Prostate gland (tissue), 2 donors: ENCODE measurements at regions not wholly inside any gene's neighbourhood (a gene's known extent, or its start where the extent isn't known, plus 50 kb on each side); places are given as distances from the start of the nearest gene placed in this dataset.
"Not testable (repeated sequence)": the region's sequence is repeated elsewhere in the genome, so short reads cannot be mapped to it uniquely, and the experiment has no call there.

ENCODE experiments used
- DNase-seq: peaks from one replicate; pipeline ENCODE4 v3.0.0-alpha.2; 2019; ENCODE audit warnings: low spot score
- H3K27ac ChIP-seq, 2 donors: fragments of 200-600 bp; sonication (generic); 2 replicates each; pipeline ENCODE4 v1.5.1; 2017 to 2019
- H3K27me3 ChIP-seq: fragments of 200-600 bp; sonication (generic); replicated peaks from 2 replicates; pipeline ENCODE4 v1.5.1; 2019; ENCODE audit not compliant: insufficient read depth
- H3K36me3 ChIP-seq, 2 donors: fragments of 200-600 bp; sonication (generic); 1 replicate in 1 of 2; 2 replicates in 1 of 2; pipeline versions ENCODE4 v1.5.1 to v1.8.1; 2017 to 2019
- H3K4me1 ChIP-seq: fragments of 200-600 bp; sonication (generic); replicated peaks from 2 replicates; pipeline ENCODE4 v1.5.1; 2019
- H3K4me3 ChIP-seq, 2 donors: fragments of 200-600 bp; sonication (generic); 2 replicates each; pipeline ENCODE4 v1.5.1; 2017 to 2019
- H3K9me3 ChIP-seq: fragments of 200-600 bp; sonication (generic); 2 replicates; pipeline ENCODE4 v1.5.1; 2017
- POLR2A ChIP-seq: fragments of 450-650 bp; IDR thresholded peaks from one replicate; pipeline ENCODE4 v1.6.1; 2016; ENCODE audit warnings: antibody characterized with exemption, mild to moderate bottlenecking
- POLR2AphosphoS5 ChIP-seq: sonication (generic); formaldehyde crosslinking; IDR thresholded peaks from one replicate; pipeline ENCODE4 v1.6.1; 2017; ENCODE audit warnings: antibody characterized with exemption
- WGBS: methylation state at CpG from one replicate; pipeline ENCODE4 v1.1.5; 2018; 5-methylcytosine and 5-hydroxymethylcytosine counted together
- intact Hi-C: fragments of 100-400 bp; cut with DNase I; formaldehyde crosslinking; loops from one replicate; pipeline ENCODE4 v1.14.2; 2022
- TF ChIP-seq, protein P1 (sequence below), 4 experiments: fragments of 200-600 bp in 2 of 4; fragments of 450-650 bp in 2 of 4; sonication (generic) in 2 of 4; IDR thresholded peaks; 1 replicate in 3 of 4; 2 replicates in 1 of 4; pipeline ENCODE4 v1.5.1; 2016 to 2019; ENCODE audit warnings: antibody characterized with exemption in 4 of 4, mild to moderate bottlenecking in 2 of 4, moderate library complexity in 2 of 4

- H3K27me3 ChIP-seq = no peaks in the 10 kb centered on the region
- WGBS = 90% methylated on average over 6 of the region's 6 CpGs
These were observed 172.2 kb upstream of the MEF2C start for GRCh38 chr5:89055015-89055694.

GRCh38 chr5:89053547-89053946 is 170.6 kb upstream of the MEF2C start:
- Histone ChIP-seq H3K36me3 (no peaks in the 10 kb centered on the region), H3K27ac (no peak overlapping the region), H3K4me3 (no peak overlapping the region), H3K4me1 (no peaks in the 10 kb centered on the region), H3K9me3 (no peaks in the 10 kb centered on the region), H3K27me3 (no peaks in the 10 kb centered on the region)
- intact Hi-C loops = no loop called here
- TF ChIP-seq, protein P1, sequence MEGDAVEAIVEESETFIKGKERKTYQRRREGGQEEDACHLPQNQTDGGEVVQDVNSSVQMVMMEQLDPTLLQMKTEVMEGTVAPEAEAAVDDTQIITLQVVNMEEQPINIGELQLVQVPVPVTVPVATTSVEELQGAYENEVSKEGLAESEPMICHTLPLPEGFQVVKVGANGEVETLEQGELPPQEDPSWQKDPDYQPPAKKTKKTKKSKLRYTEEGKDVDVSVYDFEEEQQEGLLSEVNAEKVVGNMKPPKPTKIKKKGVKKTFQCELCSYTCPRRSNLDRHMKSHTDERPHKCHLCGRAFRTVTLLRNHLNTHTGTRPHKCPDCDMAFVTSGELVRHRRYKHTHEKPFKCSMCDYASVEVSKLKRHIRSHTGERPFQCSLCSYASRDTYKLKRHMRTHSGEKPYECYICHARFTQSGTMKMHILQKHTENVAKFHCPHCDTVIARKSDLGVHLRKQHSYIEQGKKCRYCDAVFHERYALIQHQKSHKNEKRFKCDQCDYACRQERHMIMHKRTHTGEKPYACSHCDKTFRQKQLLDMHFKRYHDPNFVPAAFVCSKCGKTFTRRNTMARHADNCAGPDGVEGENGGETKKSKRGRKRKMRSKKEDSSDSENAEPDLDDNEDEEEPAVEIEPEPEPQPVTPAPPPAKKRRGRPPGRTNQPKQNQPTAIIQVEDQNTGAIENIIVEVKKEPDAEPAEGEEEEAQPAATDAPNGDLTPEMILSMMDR (IDR thresholded peaks at IDR 0.05) = no peak
- no peak for TF ChIP-seq POLR2A
- TF ChIP-seq POLR2AphosphoS5 = no peak
- DNase-seq = no peak
- WGBS = 47% methylated on average over 4 of the region's 4 CpGs

More at GRCh38 chr5:89055015-89055694, 172.2 kb upstream of the MEF2C start:
- no peak for DNase-seq
- TF ChIP-seq POLR2A = no peak
- TF ChIP-seq, protein P1 (IDR thresholded peaks at IDR 0.05) = no peak
- no peak for TF ChIP-seq POLR2AphosphoS5
- H3K27ac ChIP-seq = no peak overlapping the region
- H3K9me3 ChIP-seq = no peaks in the 10 kb centered on the region
- no peaks in the 10 kb centered on the region for H3K4me1 ChIP-seq
- intact Hi-C loops = no loop called here
- no peak overlapping the region for H3K4me3 ChIP-seq
- H3K36me3 ChIP-seq = no peaks in the 10 kb centered on the region

DNA sequence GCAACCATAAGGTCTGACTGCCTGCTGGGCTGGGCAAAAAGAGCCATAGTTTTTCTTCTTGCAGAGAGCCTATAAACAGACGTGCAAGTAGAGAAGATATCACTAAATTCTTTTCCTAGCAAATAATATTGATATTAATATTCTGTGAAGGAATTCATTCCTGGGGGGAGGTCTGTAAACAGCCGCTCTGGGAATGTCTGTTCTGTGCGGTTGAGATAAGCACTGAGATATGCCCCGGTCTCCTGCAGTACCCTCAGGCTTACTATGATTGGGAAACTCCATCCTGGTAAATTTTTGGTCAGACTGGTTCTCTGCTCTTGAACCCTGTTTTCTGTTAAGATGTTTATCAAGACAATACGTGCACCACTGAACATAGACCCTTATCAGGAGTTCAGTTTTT is 167.1 kb upstream of the MEF2C start:
- H3K4me3 ChIP-seq, H3K9me3 ChIP-seq, H3K27ac ChIP-seq, H3K36me3 ChIP-seq, DNase-seq, H3K4me1 ChIP-seq, H3K27me3 ChIP-seq, intact Hi-C loops: not testable (repeated sequence)
- 92% methylated on average over 5 of the region's 5 CpGs for WGBS

- Histone ChIP-seq H3K4me3 (no peak overlapping the region), H3K36me3 (no peaks in the 10 kb centered on the region), H3K9me3 (no peaks in the 10 kb centered on the region), H3K4me1 (no peaks in the 10 kb centered on the region), H3K27me3 (no peaks in the 10 kb centered on the region), H3K27ac (no peak overlapping the region)
- intact Hi-C loops = no loop called here
- no peak for TF ChIP-seq POLR2A
- no peak for TF ChIP-seq POLR2AphosphoS5
- TF ChIP-seq, protein P1 (IDR thresholded peaks at IDR 0.05) = no peak
- WGBS = 69% methylated on average over 1 of the region's 1 CpG
- DNase-seq = no peak
These were observed 164.6 kb upstream of the MEF2C start for GRCh38 chr5:89047571-89047970.

DNA sequence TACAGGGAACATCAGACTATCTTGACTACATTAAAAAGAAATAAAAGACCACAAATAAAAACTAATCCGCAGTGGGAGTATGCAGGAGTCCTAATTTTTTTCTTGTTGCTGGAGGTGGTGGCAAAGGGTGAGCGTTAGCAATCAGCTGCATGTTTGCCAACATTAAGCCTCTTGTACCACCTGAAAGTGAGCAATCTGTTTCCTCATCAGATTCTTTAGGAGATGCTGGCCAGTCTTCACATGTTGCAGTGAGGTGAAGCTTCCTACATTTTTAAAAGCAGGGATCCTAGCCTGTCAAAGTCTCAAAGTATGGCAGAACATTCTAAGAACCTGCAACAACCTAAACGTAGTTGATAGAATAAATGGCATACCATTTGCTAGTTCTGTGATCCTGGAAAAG is 162.2 kb upstream of the MEF2C start:
- TF ChIP-seq POLR2AphosphoS5 (no peak), POLR2A (no peak)
- TF ChIP-seq, protein P1 (IDR thresholded peaks at IDR 0.05) = no peak
- intact Hi-C loops = no loop called here
- 56% methylated on average over 3 of the region's 3 CpGs for WGBS
- no peaks in the 10 kb centered on the region for H3K4me1 ChIP-seq
- H3K4me3 ChIP-seq = no peak overlapping the region
- no peaks in the 10 kb centered on the region for H3K36me3 ChIP-seq
- no peak for DNase-seq
- H3K27me3 ChIP-seq = no peaks in the 10 kb centered on the region
- no peak overlapping the region for H3K27ac ChIP-seq
- H3K9me3 ChIP-seq = no peaks in the 10 kb centered on the region
